ENCODE measurements at regions not wholly inside any gene's neighbourhood (a gene's known extent, or its start where the extent isn't known, plus 50 kb on each side); places are given as distances from the start of the nearest gene placed in this dataset.

- TF ChIP-seq GATA2 (IDR thresholded peaks at IDR 0.05; ENCODE audit: low read depth, low read length), result no peak
- no peak for TF ChIP-seq GATA3 (IDR thresholded peaks at IDR 0.05; ENCODE audit: low read depth, low read length)
Observed at GRCh38 chr2:138336146-138336545, 165.4 kb upstream of the SPOPL start.
